Left lobe of liver (tissue), 2 donors: ENCODE measurements at regions not wholly inside any gene's neighbourhood (a gene's known extent, or its start where the extent isn't known, plus 50 kb on each side); places are given as distances from the start of the nearest gene placed in this dataset.
"Not testable (repeated sequence)": the region's sequence is repeated elsewhere in the genome, so short reads cannot be mapped to it uniquely, and the experiment has no call there.

Source experiments
- ATAC-seq: fragments of 200-7000 bp; cut with Tn5 transposase; one replicate; pipeline ENCODE4 v1.9.1; 2020; ENCODE audit warnings: mild to moderate bottlenecking, moderate library complexity
- DNase-seq: peaks from one replicate; pipeline ENCODE4 v3.0.0-alpha.2; 2020; ENCODE audit warnings: low spot score
- donor health status: DM: no; HTN: no; CAD: no; lungs with moderate emphysema.
- donor health status: DM: no; HTN: yes; CAD: no.

DNA sequence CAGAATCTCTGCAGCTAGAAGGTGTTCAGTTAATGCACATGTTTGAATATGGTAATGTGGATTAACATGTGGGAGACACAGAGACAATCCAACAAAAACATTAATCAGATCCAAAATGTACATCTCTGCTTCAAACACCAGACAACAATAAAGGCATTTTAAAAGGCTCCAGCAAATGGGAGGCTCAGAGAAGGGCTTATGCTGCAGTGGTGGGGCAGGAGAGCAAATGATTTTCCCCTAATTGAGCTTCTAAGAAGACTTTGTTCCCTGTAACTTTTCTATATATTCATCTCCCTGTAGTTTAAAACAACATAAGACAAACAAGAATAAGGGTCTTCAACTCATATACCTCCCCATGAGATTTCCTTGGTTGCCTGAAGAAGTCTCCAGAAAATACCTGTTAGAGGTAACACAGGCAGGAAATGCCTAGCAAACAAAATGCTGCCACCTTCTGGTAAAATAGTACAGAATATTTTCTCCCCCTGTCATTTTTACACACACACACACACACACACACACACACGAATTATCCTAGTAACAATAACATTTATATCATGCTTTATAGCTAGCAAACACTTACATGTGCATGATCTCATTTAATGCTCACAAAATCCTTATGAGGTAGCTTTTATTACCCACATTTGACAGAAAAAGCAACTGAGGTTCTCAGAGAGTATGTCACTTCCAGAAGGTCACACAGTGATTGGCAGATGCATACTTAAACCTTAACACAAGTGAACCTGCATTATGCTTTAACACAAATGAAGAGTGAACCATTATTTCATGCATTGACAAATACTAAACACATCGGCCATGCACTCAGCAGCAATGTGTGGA, 123.4 kb upstream of the MB21D2 start:
- ATAC-seq (peak; percentile 79), DNase-seq (no peak)

DNA sequence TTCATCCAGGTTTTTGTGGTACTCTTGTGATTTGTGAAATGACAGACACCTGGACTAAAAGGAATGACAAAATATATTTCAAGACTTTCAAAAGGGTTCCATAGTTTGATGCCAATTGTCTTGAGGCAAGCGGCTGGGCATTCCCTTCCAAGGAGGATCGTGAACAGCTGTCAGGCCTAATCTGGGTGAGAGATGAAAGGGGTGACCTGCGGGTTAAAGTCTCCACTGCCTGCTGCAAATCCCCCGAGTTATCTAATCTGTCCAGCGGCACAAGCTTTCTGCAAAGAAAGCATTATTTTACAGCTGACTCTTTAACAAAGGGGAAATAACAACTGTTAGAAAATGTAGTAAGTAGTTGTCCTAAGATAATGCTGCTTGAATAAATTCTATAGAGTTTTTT, 128.7 kb upstream of the MB21D2 start:
- ATAC-seq: peak; percentile 41
- DNase-seq: no peak

DNA sequence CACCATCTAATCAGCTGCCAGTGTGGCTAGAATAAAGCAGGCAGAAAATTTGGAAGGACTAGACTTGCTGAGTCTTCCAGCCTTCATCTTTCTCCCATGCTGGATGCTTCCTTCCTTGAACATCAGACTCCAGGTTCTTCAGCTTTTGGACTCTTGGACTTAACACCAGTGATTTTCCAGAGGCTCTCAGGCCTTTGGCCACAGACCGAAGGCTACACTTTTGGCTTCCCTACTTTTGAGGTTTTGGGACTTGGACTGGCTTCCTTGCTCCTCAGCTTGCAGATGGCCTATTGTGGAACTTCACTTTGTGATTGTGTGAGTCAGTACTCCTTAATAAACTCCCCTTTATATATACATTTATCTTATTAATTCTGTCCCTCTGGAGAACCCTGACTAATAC, 129.8 kb upstream of the MB21D2 start:
- not testable (repeated sequence) for ATAC-seq, DNase-seq

- DNase-seq: no peak
- ATAC-seq: no peak
These were observed 130.5 kb upstream of the MB21D2 start for GRCh38 chr3:193048127-193048526.

GRCh38 chr3:193049935-193050334, 132.3 kb upstream of the MB21D2 start:
- ATAC-seq: no peak
- DNase-seq: no peak

- ATAC-seq (no peak), DNase-seq (no peak)
These were observed 133.7 kb upstream of the MB21D2 start for GRCh38 chr3:193051314-193051713.

DNA sequence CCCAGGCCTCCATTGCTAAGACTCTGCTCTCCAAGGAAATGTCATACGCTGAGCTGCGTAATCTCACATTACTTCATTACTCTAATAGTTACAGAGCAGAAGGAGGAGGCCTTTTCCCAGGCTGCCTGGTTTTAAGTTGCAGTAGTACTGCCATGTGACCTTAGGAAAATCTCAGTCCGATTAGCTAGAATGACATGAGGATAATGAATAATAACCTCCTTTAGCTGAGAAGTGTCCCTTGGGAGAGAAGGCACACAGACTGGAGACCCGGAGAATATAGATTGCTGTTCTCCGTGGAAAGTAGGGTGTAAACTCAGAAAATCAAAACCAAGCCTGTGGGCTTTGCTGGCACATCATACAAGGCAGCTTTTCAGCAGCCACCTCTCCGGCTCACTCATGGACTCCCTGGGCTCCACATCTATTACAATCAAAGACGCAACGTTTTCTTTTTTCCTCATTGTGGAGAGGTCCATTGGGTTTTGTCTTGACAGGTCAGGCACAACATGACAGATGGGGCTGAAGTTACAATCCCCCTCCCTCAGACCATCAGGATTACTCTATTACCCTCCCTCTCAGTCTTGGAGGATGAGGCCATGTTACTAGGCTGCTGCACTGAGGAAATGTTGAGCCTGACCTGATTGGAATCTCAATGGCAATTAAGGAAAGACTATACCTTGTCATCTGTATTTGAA, 134.8 kb upstream of the MB21D2 start:
- DNase-seq (no peak), ATAC-seq (no peak)

GRCh38 chr3:193053046-193053435, 135.4 kb upstream of the MB21D2 start:
- DNase-seq (no peak), ATAC-seq (no peak)

DNA sequence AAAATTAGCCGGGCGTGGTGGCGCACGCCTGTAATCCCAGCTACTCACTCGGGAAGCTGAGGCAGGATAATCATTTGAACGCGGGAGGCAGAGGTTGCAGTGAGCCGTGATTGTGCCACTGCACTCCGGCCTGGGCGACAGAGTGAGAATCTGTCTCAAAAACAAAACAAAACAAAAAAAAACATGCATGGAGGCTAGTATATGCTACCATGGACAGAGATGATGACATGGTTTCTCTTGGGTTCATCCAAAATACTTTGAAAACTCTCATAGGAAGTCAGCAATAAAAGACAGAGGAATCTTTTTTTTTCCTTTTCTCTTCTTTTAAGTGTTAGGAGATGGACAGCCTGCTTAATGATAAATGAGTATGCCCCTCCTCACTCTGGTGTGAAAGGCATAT, 137.7 kb upstream of the MB21D2 start:
- no peak for ATAC-seq
- no peak for DNase-seq

DNA sequence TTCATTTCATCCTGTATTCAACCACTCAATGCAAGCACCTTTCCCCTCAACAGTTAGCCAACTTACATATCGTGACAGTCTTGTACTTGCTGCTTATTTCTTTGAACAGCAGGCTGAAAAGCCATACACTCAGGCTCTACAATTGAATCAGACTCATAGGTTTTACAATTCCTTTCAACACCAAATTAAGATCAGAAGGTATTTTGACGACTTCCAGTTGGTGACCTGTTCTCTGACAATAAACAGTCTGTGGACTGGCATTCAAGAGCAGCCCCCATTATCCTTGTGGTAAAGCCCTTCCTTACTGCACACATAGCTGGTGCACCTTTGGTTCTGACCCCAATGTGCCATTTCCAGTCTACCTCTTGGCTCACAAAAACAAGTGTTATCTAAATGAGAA, 140.0 kb upstream of the MB21D2 start:
- no peak for DNase-seq
- no peak for ATAC-seq

- DNase-seq: no peak
- ATAC-seq: no peak
These were observed 143.3 kb upstream of the MB21D2 start for GRCh38 chr3:193060748-193061546.

DNA sequence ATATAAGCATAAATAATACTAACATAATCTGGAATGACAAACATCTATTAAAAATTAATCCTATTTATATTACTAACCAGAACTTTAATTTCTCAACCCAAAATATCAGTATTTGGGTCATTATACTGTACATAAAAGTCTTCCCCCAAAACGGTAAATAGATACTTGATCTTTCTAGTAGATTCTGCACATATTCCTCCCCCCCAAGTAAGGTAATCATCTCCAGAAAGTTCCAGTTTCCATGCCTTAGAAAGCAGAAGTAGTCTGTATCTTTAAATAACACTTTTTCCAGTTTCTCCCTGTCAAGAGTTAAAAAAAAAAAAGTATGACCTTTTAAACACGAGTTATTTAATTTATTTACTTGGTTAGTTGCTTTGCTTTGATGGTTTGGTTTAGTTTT, 150.7 kb upstream of the MB21D2 start:
- no peak for DNase-seq
- no peak for ATAC-seq

DNA sequence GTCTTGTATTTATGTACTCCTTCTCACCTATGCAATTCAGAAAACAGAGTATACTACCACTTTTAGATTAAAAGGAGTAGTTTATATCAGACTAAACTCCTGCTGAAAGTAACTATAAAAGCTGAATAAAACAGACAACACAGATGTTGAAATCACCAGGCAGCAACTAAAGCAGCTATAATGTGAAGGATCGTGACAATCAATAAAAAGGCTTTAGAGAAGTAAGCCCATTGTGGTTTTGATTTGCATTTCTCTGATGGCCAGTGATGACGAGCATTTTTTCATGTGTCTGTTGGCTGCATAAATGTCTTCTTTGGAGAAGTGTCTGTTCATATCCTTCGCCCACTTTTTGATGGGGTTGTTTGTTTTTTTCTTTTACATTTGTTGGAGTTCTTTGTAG, 152.1 kb upstream of the MB21D2 start:
- DNase-seq, ATAC-seq: not testable (repeated sequence)

DNA sequence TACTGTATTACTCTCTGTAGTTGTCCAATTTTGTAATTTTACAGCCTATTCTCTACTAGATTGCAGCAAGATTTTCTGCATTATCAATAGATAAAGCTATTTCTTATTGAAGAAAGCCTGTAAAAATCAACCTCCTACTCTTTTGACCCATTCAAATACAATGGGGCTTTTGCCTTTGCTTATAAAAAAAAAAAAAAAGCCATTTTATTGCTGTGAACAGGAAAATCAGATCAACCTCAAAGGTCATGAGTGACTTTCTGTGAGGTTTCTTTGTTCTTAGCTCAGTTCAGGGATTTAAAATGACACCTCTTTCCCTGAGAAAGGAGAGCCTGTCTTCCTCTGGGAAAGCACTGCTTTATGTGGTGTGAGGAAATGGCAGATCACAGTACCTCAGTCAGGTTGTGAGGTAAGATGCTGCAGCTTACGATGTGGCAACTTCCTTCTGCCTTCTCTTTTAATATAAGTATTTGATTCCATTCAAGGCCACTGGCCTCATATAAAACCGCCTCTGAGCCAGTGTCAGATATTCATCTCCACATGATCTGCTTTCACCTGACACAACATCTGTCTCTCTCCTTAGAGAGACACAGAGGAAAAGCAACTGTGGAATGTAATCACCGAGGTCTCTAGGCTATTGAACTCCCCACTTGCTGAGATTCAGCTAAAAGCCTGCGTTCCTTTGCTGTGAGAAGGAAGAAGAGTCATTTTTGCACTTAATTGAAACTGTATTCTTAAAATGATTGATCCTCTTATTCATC, 161.5 kb upstream of the MB21D2 start:
- ATAC-seq: no peak
- no peak for DNase-seq

DNA sequence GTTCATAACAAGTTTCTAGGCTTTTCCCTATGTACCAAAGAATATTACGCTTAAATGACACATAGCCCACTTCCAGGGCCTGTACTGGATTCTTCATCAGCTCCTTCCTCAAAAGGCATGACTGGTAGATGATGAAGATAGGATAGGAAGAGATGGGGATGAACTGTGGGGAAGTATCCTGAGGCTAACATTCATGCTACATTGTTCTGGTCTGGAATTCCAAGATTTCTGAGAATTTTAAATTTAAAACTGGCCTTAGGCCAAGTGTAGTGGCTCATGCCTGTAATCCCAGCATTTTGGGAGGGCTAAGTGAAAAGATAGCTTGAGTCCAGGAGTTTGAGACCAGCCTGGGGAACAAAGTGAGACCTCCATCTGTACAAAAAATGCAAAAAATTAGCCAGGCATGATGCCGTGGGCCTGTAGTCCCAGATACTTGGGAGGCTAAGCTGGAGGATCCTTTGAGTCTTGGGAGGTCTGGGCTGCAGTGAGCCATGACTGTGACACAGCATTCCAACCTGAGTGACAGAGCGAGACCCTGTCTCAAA, 160.1 kb upstream of the PLAAT1 start:
- ATAC-seq: no peak
- no peak for DNase-seq

- ATAC-seq (no peak), DNase-seq (no peak)
These were observed 155.4 kb upstream of the PLAAT1 start for GRCh38 chr3:193085655-193086054.

- ATAC-seq (no peak), DNase-seq (no peak)
These were observed 154.3 kb upstream of the PLAAT1 start for GRCh38 chr3:193086681-193087080.

DNA sequence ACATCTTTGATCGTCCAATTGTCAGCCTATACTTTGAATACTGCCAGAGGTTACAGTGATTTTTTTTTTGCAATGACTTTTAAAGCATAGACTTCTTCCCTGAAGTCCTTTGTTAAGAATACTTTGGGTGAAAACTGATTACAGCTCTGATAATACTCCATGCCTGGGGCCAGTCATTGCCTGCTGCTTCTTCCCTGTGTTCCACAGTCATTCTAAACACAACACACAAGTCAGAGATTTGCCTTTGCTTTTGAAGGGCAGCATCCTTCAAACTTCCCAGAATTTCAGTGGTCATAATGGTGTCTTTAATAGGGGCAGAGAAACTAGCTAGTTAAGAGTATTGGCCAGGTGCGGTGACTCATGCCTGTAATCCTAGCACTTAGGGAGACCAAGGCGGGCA, 153.7 kb upstream of the PLAAT1 start:
- DNase-seq (no peak), ATAC-seq (no peak)

DNA sequence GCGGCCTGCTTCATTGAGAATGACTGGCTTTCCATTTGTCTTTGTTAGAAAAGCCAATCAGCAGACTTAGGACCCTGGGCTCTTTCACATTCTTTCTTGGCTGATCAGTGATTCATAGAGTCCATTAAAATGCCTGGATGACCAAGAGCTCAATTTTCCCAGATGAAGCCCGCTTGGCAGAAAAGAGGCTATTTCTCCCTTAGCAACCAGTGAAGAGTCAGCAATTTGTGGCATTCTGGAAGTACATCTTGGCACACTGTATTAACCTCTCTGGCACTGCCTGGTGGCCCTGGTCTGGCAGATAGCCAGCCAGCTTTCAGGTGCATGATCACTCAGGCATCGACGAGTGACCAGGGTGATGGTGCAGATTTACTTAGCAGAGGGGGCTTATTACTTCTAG, 145.7 kb upstream of the PLAAT1 start:
- DNase-seq: no peak
- ATAC-seq: no peak

- ATAC-seq (no peak), DNase-seq (no peak)
These were observed 144.9 kb upstream of the PLAAT1 start for GRCh38 chr3:193096076-193096475.
